Mesothelial cell of epicardium (in vitro differentiated cells): ENCODE measurements at regions not wholly inside any gene's neighbourhood (a gene's known extent, or its start where the extent isn't known, plus 50 kb on each side); places are given as distances from the start of the nearest gene placed in this dataset.

Source experiments
- DNase-seq, 2 experiments: peaks; one replicate each; pipeline ENCODE4 v3.0.0; 2021; ENCODE audit warnings: low spot score in 2 of 2; ENCODE audit not compliant: unreplicated experiment in 2 of 2
- H3K27ac Mint-ChIP-seq: 2 replicates; pipeline ENCODE4 v1.8.0; 2021; ENCODE audit warnings: mixed read lengths
- H3K27me3 Mint-ChIP-seq: 2 replicates; pipeline ENCODE4 v1.8.0; 2021; ENCODE audit warnings: low read depth, mixed read lengths
- H3K36me3 Mint-ChIP-seq: 2 replicates; pipeline ENCODE4 v1.8.0; 2021; ENCODE audit warnings: mixed read lengths
- H3K4me1 Mint-ChIP-seq: 2 replicates; pipeline ENCODE4 v1.8.0; 2021; ENCODE audit warnings: mixed read lengths
- H3K4me3 Mint-ChIP-seq: 2 replicates; pipeline ENCODE4 v1.8.0; 2021; ENCODE audit warnings: mild to moderate bottlenecking, moderate library complexity, mixed read lengths
- H3K9me3 Mint-ChIP-seq: 2 replicates; pipeline ENCODE4 v1.8.0; 2021; ENCODE audit warnings: mixed read lengths
- CTCF ChIP-seq: fragments of 200-600 bp; sonication (generic); IDR thresholded peaks from one replicate; pipeline ENCODE4 v1.5.0; 2021; ENCODE audit warnings: antibody characterized with exemption; ENCODE audit not compliant: unreplicated experiment

DNA sequence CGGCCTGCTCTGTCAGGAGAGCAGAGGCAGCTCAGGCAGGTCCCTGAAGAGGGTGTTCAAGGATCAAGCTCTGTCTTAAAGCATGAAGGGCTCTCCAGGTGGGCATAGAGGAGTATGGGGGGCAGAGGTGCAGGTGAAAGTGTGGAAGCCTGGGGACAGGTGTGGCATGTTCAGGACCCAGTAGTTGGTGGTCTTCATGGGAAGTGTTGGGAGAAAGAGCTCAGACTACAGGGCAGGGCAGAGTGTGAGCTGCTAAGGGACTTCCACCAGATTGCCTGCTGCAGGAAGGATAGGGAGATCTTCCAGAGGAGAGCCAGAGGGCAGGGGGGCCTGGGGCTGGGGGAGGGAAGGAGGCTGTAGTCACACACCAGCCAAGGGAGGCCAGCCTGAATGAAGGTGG is 156.5 kb upstream of the GDF10 start:
- Mint-ChIP-seq H3K36me3 (no peaks in the 10 kb centered on the region), H3K9me3 (no peaks in the 10 kb centered on the region), H3K4me3 (no peak overlapping the region), H3K27ac (no peak overlapping the region), H3K27me3 (peaks cover 12% of the 10 kb centered on the region), H3K4me1 (peaks cover 10% of the 10 kb centered on the region)
- no peak for TF ChIP-seq CTCF
- DNase-seq: no peak

DNA sequence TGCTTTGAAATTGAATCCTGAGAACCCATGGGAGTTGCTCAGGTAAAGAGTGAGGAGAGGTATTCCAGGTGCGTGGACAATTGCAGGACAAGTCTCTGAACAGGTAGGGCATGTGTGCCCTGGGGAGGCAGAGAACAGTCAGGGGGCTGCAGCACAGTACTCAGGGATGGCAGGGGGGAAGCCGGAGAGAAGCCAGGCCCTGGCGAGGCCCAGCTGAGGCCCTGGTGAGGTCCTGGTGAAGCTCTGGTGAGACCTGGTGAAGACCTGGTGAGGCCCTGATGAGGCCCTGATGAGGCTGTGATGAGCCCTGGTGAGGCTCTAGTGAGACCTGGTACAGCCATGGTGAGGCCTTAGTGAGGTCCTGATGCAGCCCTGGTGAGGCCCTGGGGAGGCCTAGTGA is 155.5 kb upstream of the GDF10 start:
- peaks cover 10% of the 10 kb centered on the region for H3K4me1 Mint-ChIP-seq
- no peak overlapping the region for H3K27ac Mint-ChIP-seq
- H3K4me3 Mint-ChIP-seq: no peak overlapping the region
- no peak for DNase-seq
- no peak for TF ChIP-seq CTCF
- no peaks in the 10 kb centered on the region for H3K9me3 Mint-ChIP-seq
- H3K36me3 Mint-ChIP-seq: no peaks in the 10 kb centered on the region
- H3K27me3 Mint-ChIP-seq: peaks cover 14% of the 10 kb centered on the region

- H3K27me3 Mint-ChIP-seq: peaks cover 23% of the 10 kb centered on the region
- no peaks in the 10 kb centered on the region for H3K9me3 Mint-ChIP-seq
- no peaks in the 10 kb centered on the region for H3K36me3 Mint-ChIP-seq
- TF ChIP-seq CTCF: no peak
- DNase-seq: no peak
- no peak overlapping the region for H3K27ac Mint-ChIP-seq
- no peak overlapping the region for H3K4me3 Mint-ChIP-seq
- H3K4me1 Mint-ChIP-seq: peaks cover 10% of the 10 kb centered on the region
Measured at GRCh38 chr10:47145290-47145934, 154.6 kb upstream of the GDF10 start.

GRCh38 chr10:47146572-47146971 is 153.4 kb upstream of the GDF10 start:
- H3K27ac Mint-ChIP-seq: no peak overlapping the region

DNA sequence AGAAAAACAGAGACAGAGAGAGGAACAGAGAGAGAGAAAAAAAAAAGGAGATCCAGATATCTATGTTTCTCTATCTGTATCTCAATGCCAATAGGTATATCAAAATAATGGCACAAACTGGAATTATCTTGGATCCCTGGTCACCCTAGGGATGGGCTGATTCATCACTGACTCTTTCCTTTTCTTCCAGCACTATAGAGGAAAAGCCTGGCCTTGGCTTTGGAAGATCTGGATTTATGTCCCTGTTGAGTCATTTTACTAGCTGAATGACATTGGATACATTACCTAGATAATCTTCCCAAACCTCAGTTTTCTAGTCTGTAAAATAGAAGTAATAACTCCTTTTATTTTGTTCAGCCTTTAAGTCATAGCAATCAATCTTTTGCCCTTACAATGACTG is 152.8 kb upstream of the GDF10 start:
- Mint-ChIP-seq H3K27me3 (peaks cover 27% of the 10 kb centered on the region), H3K36me3 (no peaks in the 10 kb centered on the region), H3K9me3 (no peaks in the 10 kb centered on the region), H3K4me3 (no peak overlapping the region), H3K4me1 (no peaks in the 10 kb centered on the region), H3K27ac (no peak overlapping the region)
- TF ChIP-seq CTCF: no peak
- no peak for DNase-seq

More at GRCh38 chr10:47146572-47146971, 153.4 kb upstream of the GDF10 start:
- H3K4me1 Mint-ChIP-seq: no peaks in the 10 kb centered on the region
- H3K4me3 Mint-ChIP-seq: no peak overlapping the region
- no peaks in the 10 kb centered on the region for H3K36me3 Mint-ChIP-seq
- TF ChIP-seq CTCF: no peak
- H3K9me3 Mint-ChIP-seq: no peaks in the 10 kb centered on the region
- no peak for DNase-seq
- H3K27me3 Mint-ChIP-seq: peaks cover 27% of the 10 kb centered on the region

DNA sequence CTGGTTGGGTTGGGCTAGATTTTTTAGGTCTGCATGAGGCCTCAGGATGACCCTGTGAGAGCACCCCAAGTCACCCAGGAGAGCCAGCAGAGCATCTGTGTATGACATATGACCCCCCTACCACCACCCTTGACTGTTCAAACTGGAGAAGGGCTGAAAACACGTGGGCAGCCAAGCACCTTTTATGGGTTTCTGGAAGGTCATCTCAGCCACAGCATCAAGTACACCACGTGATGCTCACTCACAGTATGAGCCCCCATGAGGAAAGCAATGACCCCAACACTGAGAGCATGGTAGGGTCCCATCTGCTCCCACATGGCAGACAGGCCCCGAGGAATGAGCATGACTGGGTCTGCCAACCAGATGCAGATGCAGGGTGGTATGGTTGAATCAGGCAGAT is 149.4 kb upstream of the GDF10 start:
- Mint-ChIP-seq H3K27me3 (peaks cover 25% of the 10 kb centered on the region), H3K4me3 (no peak overlapping the region), H3K4me1 (no peaks in the 10 kb centered on the region), H3K9me3 (peaks cover 23% of the 10 kb centered on the region), H3K36me3 (no peaks in the 10 kb centered on the region), H3K27ac (no peak overlapping the region)
- no peak for DNase-seq
- no peak for TF ChIP-seq CTCF
